Mesodermal cell (in vitro differentiated cells): ENCODE measurements at regions not wholly inside any gene's neighbourhood (a gene's known extent, or its start where the extent isn't known, plus 50 kb on each side); places are given as distances from the start of the nearest gene placed in this dataset.

Experiments
- H3K27ac ChIP-seq: 2 replicates; pipeline ENCODE4 v1.7.0; 2013; ENCODE audit warnings: mild to moderate bottlenecking, low read depth, low read length, moderate library complexity; ENCODE audit not compliant: severe bottlenecking
- H3K36me3 ChIP-seq: 2 replicates; pipeline ENCODE4 v1.7.1; 2013; ENCODE audit warnings: mild to moderate bottlenecking, low read length, moderate library complexity; ENCODE audit not compliant: control insufficient read depth, insufficient read depth
- H3K4me1 ChIP-seq: one replicate; pipeline ENCODE4 v1.7.1; 2013; ENCODE audit warnings: mild to moderate bottlenecking, low read length; ENCODE audit not compliant: insufficient read depth, control insufficient read depth, poor library complexity, severe bottlenecking
- H3K4me3 ChIP-seq: 2 replicates; pipeline ENCODE4 v1.7.0; 2013; ENCODE audit warnings: low read length, control low read depth, mild to moderate bottlenecking; ENCODE audit not compliant: insufficient read depth, poor library complexity, severe bottlenecking; ENCODE audit errors: extremely low read depth
- H3K9me3 ChIP-seq: 2 replicates; pipeline ENCODE4 v1.7.1; 2013; ENCODE audit warnings: mild to moderate bottlenecking, low read length, moderate library complexity; ENCODE audit not compliant: control insufficient read depth
- WGBS, 2 experiments: methylation state at CpG; one replicate each; pipeline ENCODE4 v1.1.5; 2013; ENCODE audit warnings: missing lambda C conversion rate in 2 of 2; ENCODE audit not compliant: insufficient coverage in 2 of 2; 5-methylcytosine and 5-hydroxymethylcytosine counted together

GRCh38 chr16:11401161-11402050, 56.1 kb downstream of the RMI2 start:
- Histone ChIP-seq H3K4me1 (no peaks in the 10 kb centered on the region), H3K27ac (no peak overlapping the region), H3K9me3 (no peaks in the 10 kb centered on the region), H3K4me3 (no peak overlapping the region), H3K36me3 (no peaks in the 10 kb centered on the region)
- WGBS, 2 experiments = 90 to 91% methylated on average over 19 to 21 of the region's 26 CpGs

- H3K4me1 ChIP-seq = no peaks in the 10 kb centered on the region
- H3K27ac ChIP-seq = no peak overlapping the region
- no peaks in the 10 kb centered on the region for H3K36me3 ChIP-seq
- no peak overlapping the region for H3K4me3 ChIP-seq
- 82 to 91% methylated on average over 17 to 22 of the region's 23 CpGs for WGBS, 2 experiments
- no peaks in the 10 kb centered on the region for H3K9me3 ChIP-seq
These were observed 56.9 kb downstream of the RMI2 start for GRCh38 chr16:11402051-11402744.

DNA sequence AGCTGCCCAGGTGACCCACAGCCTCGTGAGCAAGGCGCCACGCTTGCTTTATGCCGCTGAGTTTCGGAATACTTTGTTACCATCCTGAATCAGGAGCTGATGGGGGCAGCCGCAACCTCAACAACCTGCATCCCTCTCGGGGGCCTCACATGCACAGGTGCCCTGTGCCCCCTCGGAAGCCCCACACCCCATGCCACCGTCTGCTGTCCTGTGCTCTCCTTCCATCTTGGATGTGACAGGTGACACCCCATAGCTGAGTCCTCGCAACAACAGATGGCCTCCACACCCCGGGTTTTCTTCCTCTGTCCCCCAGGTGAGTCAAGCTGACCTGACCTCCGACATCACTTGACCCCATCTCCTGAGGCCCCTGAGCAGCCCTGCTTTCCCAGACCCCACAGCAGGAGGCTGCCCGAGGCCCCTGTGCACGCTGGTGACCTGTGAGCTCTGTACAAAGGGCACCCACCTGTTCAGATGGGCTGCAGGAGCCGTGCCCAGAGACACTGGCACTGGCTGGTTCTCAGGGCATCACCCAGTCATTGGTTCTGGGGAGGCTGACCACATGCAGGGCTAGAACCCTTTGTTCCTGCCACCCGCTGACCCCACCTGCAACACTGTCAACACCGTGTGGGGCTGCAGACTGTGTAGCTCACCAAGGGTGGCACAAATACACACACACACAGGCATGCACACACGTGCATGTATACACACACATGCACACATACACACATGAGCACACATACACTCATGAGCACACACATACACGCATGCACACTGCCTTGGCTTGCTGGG, 57.7 kb downstream of the RMI2 start:
- Histone ChIP-seq H3K4me3 (no peak overlapping the region), H3K9me3 (no peaks in the 10 kb centered on the region), H3K4me1 (no peaks in the 10 kb centered on the region), H3K36me3 (no peaks in the 10 kb centered on the region), H3K27ac (no peak overlapping the region)
- 91 to 93% methylated on average over 19 of the region's 19 CpGs for WGBS, 2 experiments

DNA sequence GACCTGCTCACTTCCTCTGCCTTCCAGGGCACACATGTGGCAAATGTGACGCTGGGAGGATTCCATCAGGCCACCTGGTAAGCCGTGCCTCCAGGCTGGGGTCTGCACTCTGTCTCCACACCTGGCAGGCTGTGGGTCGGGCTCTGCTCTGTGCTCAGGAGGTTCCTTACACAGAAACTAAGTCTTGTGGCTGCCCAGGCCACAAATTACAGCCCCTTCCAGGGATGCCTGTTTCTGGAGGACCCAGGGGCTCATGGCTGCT, 58.2 kb downstream of the RMI2 start:
- Histone ChIP-seq H3K4me1 (no peaks in the 10 kb centered on the region), H3K36me3 (no peaks in the 10 kb centered on the region), H3K4me3 (no peak overlapping the region), H3K9me3 (no peaks in the 10 kb centered on the region), H3K27ac (no peak overlapping the region)
- WGBS, 2 experiments = 82 to 92% methylated on average over 3 of the region's 3 CpGs

DNA sequence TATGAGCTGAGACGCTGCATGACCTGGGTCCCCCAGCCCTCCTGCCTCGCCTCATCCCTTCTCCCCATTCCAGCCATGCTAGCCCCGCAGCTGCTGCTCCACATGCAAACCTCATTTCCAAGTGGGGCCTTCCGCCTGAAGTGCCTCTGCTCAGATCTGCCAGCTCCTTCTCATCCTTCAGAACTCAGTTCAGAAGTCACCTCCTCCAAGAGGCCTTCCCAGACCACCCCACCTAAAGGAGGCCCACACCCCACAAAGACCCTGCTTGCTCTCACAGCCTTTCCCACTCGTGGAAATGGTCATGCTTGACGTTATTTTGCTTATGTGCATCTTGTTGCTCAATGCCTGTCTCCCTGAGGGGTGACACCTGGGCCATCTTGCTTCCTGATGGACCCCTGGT, 58.7 kb downstream of the RMI2 start:
- WGBS, 2 experiments = 86 to 90% methylated on average over 6 of the region's 6 CpGs
- H3K27ac ChIP-seq = no peak overlapping the region
- H3K36me3 ChIP-seq = no peaks in the 10 kb centered on the region
- H3K4me1 ChIP-seq = no peaks in the 10 kb centered on the region
- no peak overlapping the region for H3K4me3 ChIP-seq
- no peaks in the 10 kb centered on the region for H3K9me3 ChIP-seq

- 91 to 94% methylated on average over 10 to 11 of the region's 12 CpGs for WGBS, 2 experiments
- Histone ChIP-seq H3K4me3 (no peak overlapping the region), H3K4me1 (no peaks in the 10 kb centered on the region), H3K36me3 (no peaks in the 10 kb centered on the region), H3K27ac (no peak overlapping the region), H3K9me3 (no peaks in the 10 kb centered on the region)
These were observed 59.3 kb downstream of the RMI2 start for GRCh38 chr16:11404603-11405002.

DNA sequence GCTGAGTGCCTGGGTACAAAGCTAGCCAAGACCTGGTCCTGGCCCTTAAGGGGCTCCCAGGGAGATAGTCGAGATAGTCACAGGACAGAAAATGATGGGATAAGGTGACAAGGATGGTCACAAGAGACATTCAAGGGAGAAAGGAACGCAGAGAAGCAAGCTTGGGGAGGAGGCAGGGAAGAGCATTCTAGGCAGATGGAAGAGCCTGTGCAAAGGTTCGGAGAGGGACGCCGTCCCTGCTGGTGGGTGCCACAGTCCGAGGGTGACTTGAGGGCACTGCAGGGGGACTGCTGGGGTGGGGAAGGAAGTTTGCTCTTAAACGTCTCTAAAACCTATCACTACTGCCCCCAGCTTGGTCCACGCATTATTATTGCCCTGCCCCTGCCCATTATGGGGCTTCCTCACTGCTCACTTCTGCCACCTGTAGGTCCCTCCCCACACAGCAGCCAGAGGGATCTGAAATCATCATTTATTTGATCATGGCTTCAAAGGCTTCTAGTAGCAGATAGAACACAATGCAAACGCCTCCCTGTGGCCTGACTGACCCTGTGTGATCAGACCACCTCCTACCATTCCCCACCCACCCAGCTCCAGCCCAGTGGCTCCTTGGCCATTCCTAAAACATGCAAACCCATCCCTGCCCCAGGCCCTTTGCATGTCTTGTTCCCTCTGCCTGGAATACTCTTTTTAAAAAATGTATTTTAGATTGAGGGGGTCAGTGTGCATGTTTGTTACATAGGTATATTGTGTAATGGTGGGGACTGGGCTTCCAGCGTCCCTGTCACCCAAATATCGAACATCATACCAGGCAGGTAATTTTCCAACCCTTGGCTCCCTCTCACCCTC, 60.3 kb downstream of the RMI2 start:
- WGBS, 2 experiments = 62 to 74% methylated on average over 6 to 7 of the region's 11 CpGs
- Histone ChIP-seq H3K27ac (no peak overlapping the region), H3K9me3 (no peaks in the 10 kb centered on the region), H3K4me1 (no peaks in the 10 kb centered on the region), H3K4me3 (no peak overlapping the region), H3K36me3 (no peaks in the 10 kb centered on the region)

GRCh38 chr16:11406177-11406560, 60.9 kb downstream of the RMI2 start:
- H3K27ac ChIP-seq = no peak overlapping the region
- 86 to 93% methylated on average over 3 to 5 of the region's 6 CpGs for WGBS, 2 experiments
- H3K4me1 ChIP-seq = no peaks in the 10 kb centered on the region
- no peaks in the 10 kb centered on the region for H3K9me3 ChIP-seq
- no peaks in the 10 kb centered on the region for H3K36me3 ChIP-seq
- no peak overlapping the region for H3K4me3 ChIP-seq

- no peaks in the 10 kb centered on the region for H3K9me3 ChIP-seq
- H3K4me3 ChIP-seq = no peak overlapping the region
- 79 to 93% methylated on average over 7 of the region's 17 CpGs for WGBS, 2 experiments
- H3K36me3 ChIP-seq = no peaks in the 10 kb centered on the region
- H3K27ac ChIP-seq = no peak overlapping the region
- no peaks in the 10 kb centered on the region for H3K4me1 ChIP-seq
These were observed 62.1 kb downstream of the RMI2 start for GRCh38 chr16:11407047-11407982.
